ENCODE measurements at regions not wholly inside any gene's neighbourhood (a gene's known extent, or its start where the extent isn't known, plus 50 kb on each side); places are given as distances from the start of the nearest gene placed in this dataset.

DNA sequence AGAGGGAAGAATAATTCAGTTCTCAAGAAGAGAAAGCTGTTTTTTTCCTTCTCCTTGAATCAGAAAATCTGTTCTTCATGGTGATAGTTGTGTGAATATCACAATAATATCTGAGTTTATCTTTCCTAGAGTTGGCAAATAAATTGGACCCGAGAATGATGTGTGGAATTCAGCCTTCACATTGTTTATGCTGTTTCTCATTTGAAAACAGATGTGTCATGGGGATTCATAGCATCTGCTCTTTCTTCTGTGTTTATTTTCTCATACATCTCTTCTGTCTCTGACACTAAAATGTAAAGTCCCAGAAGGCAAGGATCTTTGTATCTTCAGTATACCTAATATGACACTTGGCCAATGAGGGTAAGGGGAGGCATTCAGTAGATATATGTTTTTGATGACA, 103.6 kb upstream of the SGK1 start:
- TF ChIP-seq CTCF (IDR thresholded peaks at IDR 0.05; ENCODE audit: unreplicated experiment in 3 of 3), result no peak
- Mint-ChIP-seq H3K27ac (peak overlapping the region in 2 of 3 experiments; percentile 18 to 45), H3K4me1 (no peaks in the 10 kb centered on the region), H3K27me3 (ENCODE audit: low read depth) (peaks cover 6% of the 10 kb centered on the region), H3K9me3 (no peaks in the 10 kb centered on the region), H3K4me3 (no peak overlapping the region), H3K36me3 (ENCODE audit: low read depth) (no peaks in the 10 kb centered on the region)

DNA sequence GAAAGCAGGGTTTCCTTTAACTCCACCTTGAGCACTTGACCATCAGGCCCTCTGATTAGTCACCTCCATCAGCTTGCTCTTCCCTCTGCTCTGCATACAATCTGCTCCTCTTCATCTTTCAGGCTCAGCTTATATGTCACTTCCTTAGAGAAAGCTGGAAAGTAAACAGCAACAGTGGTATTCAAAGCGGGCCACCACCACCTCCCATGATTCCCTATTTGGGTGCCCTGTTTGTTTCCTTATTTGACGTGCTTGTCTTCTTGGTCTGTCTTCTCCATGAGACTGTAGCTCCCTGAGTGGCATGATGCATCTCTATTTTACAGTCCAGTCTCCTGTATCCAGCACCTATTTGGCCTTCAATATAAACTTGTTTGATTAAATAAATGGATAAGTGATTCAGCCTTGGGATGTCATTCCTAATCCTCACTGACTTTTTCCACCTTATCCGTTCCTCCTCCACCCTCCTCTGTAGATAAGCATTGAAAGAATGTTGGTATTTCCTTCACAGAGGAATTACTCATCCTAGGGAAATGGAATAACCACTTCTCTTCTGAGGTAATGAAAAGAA, 102.8 kb upstream of the SGK1 start:
- Mint-ChIP-seq H3K4me1 (peaks cover under 1% of the 10 kb centered on the region), H3K27me3 (ENCODE audit: low read depth) (peaks cover 7% of the 10 kb centered on the region), H3K36me3 (ENCODE audit: low read depth) (no peaks in the 10 kb centered on the region), H3K9me3 (no peaks in the 10 kb centered on the region), H3K4me3 (no peak overlapping the region), H3K27ac (peak overlapping the region in 2 of 3 experiments; percentile 46 to 85)
- TF ChIP-seq CTCF (IDR thresholded peaks at IDR 0.05; ENCODE audit: unreplicated experiment in 3 of 3), result no peak

DNA sequence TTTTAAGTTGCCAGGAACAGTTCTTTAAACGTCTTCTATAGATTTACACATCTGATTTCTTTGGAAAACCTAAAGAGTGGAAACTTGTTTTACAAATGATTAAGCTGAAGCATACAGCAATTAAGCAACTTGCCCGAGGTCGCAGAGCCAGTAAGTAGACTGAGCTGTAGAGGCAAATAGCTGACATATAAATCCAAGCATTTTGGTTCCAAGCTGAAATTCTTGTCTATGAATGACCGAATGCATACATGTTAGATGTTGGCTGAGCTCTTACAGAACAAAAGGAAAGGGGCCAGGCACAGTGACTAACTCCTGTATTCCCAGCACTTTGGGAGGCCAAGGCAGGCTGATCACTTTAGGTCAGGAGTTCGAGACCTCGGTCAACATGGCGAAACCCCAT, 101.8 kb upstream of the SGK1 start:
- Mint-ChIP-seq H3K36me3 (ENCODE audit: low read depth) (no peaks in the 10 kb centered on the region), H3K4me1 (peaks cover 6% of the 10 kb centered on the region), H3K27me3 (ENCODE audit: low read depth) (peaks cover 7% of the 10 kb centered on the region), H3K27ac (peak overlapping the region; percentile 24 to 88 (median 77)), H3K4me3 (no peak overlapping the region), H3K9me3 (no peaks in the 10 kb centered on the region)
- no peak for TF ChIP-seq CTCF (IDR thresholded peaks at IDR 0.05; ENCODE audit: unreplicated experiment in 3 of 3)

DNA sequence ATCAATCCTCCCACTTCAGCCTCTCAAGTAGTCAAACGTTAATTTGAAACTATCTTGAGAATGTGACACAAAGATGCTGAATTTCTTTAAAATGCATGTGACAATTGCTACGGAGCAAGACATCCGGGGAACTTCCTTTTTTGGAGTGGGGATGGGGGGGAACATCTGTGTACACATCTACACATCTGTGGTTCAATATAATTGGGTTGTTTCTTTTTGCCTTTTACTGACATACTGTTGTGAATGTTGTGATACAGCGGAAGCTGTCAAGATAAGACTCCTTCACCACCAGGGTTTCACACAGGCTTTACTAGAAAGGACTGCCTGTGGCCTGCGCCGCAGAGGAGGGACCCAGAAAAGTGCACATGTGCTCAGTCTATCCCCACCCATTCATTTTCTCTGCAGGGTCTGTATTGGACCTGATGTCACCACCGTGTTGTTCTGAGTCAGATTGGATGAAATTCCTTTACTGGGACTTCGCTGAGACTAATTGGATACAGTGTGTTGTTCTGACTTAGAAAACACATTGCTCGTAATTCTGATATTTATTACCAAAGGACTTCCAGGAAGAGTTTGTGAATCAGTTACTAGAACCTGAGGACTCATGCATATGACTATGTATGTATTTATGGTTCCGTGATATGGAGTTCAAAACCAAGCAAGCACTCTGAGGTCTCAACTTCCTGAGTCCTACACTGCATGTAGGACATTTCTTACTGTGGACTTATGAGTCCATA, 98.7 kb upstream of the SGK1 start:
- Mint-ChIP-seq H3K4me1 (peaks cover 6% of the 10 kb centered on the region), H3K27me3 (ENCODE audit: low read depth) (peaks cover 7% of the 10 kb centered on the region), H3K36me3 (ENCODE audit: low read depth) (no peaks in the 10 kb centered on the region), H3K27ac (peak overlapping the region in 2 of 3 experiments; percentile 7 to 45), H3K9me3 (peaks cover 7% of the 10 kb centered on the region), H3K4me3 (no peak overlapping the region)
- no peak for TF ChIP-seq CTCF (IDR thresholded peaks at IDR 0.05; ENCODE audit: unreplicated experiment in 3 of 3)

DNA sequence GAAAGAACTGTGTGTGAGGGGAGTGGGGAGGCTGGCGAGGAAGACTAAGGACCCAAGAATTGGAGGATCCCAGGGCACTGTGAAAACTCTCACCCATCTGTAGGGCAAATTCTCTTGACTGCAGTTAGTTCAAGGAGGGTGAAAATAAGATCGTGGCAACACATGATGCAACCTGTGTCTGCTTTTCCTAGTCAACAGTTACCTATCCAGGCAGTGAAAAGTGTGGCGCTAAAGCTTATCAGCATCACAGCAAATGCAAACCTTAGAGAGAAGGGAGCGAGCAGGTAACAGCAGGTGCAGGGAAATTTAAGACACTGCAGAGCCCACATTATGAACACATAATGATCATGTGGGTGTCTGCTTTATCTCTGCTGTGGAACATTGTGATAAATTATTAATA, 97.7 kb upstream of the SGK1 start:
- no peak overlapping the region for H3K4me3 Mint-ChIP-seq
- H3K36me3 Mint-ChIP-seq (ENCODE audit: low read depth), result no peaks in the 10 kb centered on the region
- peak overlapping the region; percentile 13 to 81 (median 71) for H3K27ac Mint-ChIP-seq

More for the DNA sequence above, 97.7 kb upstream of the SGK1 start:
- Mint-ChIP-seq H3K9me3 (peaks cover 10% of the 10 kb centered on the region), H3K27me3 (ENCODE audit: low read depth) (peaks cover 3% of the 10 kb centered on the region), H3K4me1 (peaks cover 6% of the 10 kb centered on the region)
- TF ChIP-seq CTCF (IDR thresholded peaks at IDR 0.05; ENCODE audit: unreplicated experiment in 3 of 3), result no peak
